ENCODE measurements at regions not wholly inside any gene's neighbourhood (a gene's known extent, or its start where the extent isn't known, plus 50 kb on each side); places are given as distances from the start of the nearest gene placed in this dataset.

- TF ChIP-seq CTCF (IDR thresholded peaks at IDR 0.05) (no peak), POLR2A (IDR thresholded peaks at IDR 0.05) (no peak)
Observed at GRCh38 chr5:102591650-102592049, 92.8 kb upstream of the SLCO6A1 start.
